NCI-H2171 (cell line): ENCODE measurements at regions not wholly inside any gene's neighbourhood (a gene's known extent, or its start where the extent isn't known, plus 50 kb on each side); places are given as distances from the start of the nearest gene placed in this dataset.
"Not testable (repeated sequence)": the region's sequence is repeated elsewhere in the genome, so short reads cannot be mapped to it uniquely, and the experiment has no call there.

Experiments
- DNase-seq: peaks from one replicate; lab custom pipeline; 2025; lab: John Stamatoyannopoulos, UW

- DNase-seq = peak; percentile 28
These were observed 497.8 kb downstream of the PREX1 start for GRCh38 chr20:48329676-48330664.

GRCh38 chr20:48329031-48329615, 498.7 kb downstream of the PREX1 start:
- no peak for DNase-seq

- not testable (repeated sequence) for DNase-seq
These were observed 500.0 kb downstream of the PREX1 start for GRCh38 chr20:48327848-48328247.

GRCh38 chr20:48326868-48327267, 500.9 kb downstream of the PREX1 start:
- DNase-seq = no peak

GRCh38 chr20:48326434-48326691, 501.4 kb downstream of the PREX1 start:
- no peak for DNase-seq

GRCh38 chr20:48325656-48326433, 502.0 kb downstream of the PREX1 start:
- DNase-seq = no peak

GRCh38 chr20:48324744-48325143, 503.1 kb downstream of the PREX1 start:
- no peak for DNase-seq

- no peak for DNase-seq
These were observed 506.5 kb downstream of the PREX1 start for GRCh38 chr20:48321271-48321670.

GRCh38 chr20:48319943-48320584, 507.7 kb downstream of the PREX1 start:
- no peak for DNase-seq

GRCh38 chr20:48317578-48317977, 510.2 kb downstream of the PREX1 start:
- DNase-seq = no peak

- no peak for DNase-seq
These were observed 512.7 kb downstream of the PREX1 start for GRCh38 chr20:48314925-48315592.

GRCh38 chr20:48313324-48313723, 514.5 kb downstream of the PREX1 start:
- no peak for DNase-seq

- no peak for DNase-seq
These were observed 515.8 kb downstream of the PREX1 start for GRCh38 chr20:48311956-48312355.

GRCh38 chr20:48310305-48310704, 517.5 kb downstream of the PREX1 start:
- DNase-seq = no peak

GRCh38 chr20:48309293-48309692, 518.5 kb downstream of the PREX1 start:
- DNase-seq = no peak

- DNase-seq = no peak
These were observed 518.9 kb downstream of the PREX1 start for GRCh38 chr20:48308882-48309281.

- DNase-seq = peak; percentile 64
These were observed 519.5 kb downstream of the PREX1 start for GRCh38 chr20:48308232-48308781.

GRCh38 chr20:48307277-48307676, 520.5 kb downstream of the PREX1 start:
- no peak for DNase-seq

- DNase-seq = no peak
These were observed 517.7 kb upstream of the SULF2 start for GRCh38 chr20:48302844-48303542.

GRCh38 chr20:48302149-48302548, 516.9 kb upstream of the SULF2 start:
- DNase-seq = no peak

GRCh38 chr20:48301189-48301588, 515.9 kb upstream of the SULF2 start:
- no peak for DNase-seq
